ENCODE measurements at regions not wholly inside any gene's neighbourhood (a gene's known extent, or its start where the extent isn't known, plus 50 kb on each side); places are given as distances from the start of the nearest gene placed in this dataset.

- no peak for TF ChIP-seq ZNF761 (CRISPR knock-in tag; conservative IDR thresholded peaks at IDR 0.05)
- no peak for TF ChIP-seq PITX1 (CRISPR knock-in tag; IDR thresholded peaks at IDR 0.05)
- TF ChIP-seq ZC3H13 (CRISPR knock-in tag; IDR thresholded peaks at IDR 0.05): no peak
- TF ChIP-seq ZMAT3 (CRISPR knock-in tag; conservative IDR thresholded peaks at IDR 0.05): no peak
- TF ChIP-seq ZFP90 (CRISPR knock-in tag; IDR thresholded peaks at IDR 0.05; ENCODE audit: borderline replicate concordance): no peak
- no peak for TF ChIP-seq BRF2 (CRISPR knock-in tag; IDR thresholded peaks at IDR 0.05)
These were observed 191.7 kb downstream of the CARTPT start (continued) for GRCh38 chr5:71910741-71911140.

GRCh38 chr5:71912021-71912420 is 192.9 kb downstream of the CARTPT start:
- DNase-seq (ENCODE audit: low spot score) (no peak), FAIRE-seq (no peak), ATAC-seq (no peak)
- no peak overlapping the region for H3K9ac ChIP-seq (ENCODE audit: insufficient read depth, low read depth, low read length)
- ChIA-PET POLR2A (no interaction called here), CTCF (ENCODE audit: low intra/inter-chr PET ratio, low total read pairs) (no interaction called here)
- TF ChIP-seq ZNF7 (CRISPR knock-in tag; IDR thresholded peaks at IDR 0.05): peak; percentile 71
- 0 out of 2 replicates have a peak, but pooled peaks have one; percentile 16 for TF ChIP-seq MAFF (IDR thresholded peaks at IDR 0.05; ENCODE audit: low read depth, low read length)
- no peak for TF ChIP-seq HMG20B (CRISPR knock-in tag; conservative IDR thresholded peaks at IDR 0.05)
- TF ChIP-seq GATA4 (IDR thresholded peaks at IDR 0.05; ENCODE audit: borderline replicate concordance, low read depth): no peak
- no peak for TF ChIP-seq HNRNPL (IDR thresholded peaks at IDR 0.05; ENCODE audit: low read depth, low read length)
- peak; percentile 38 to 56; a peak in 3 of 4 replicates for TF ChIP-seq MAFK (conservative IDR thresholded peaks at IDR 0.05 in 1 of 2, IDR thresholded peaks at IDR 0.05 in 1 of 2; ENCODE audit: low read length in 2 of 2)
- TF ChIP-seq BRD4 (CRISPR knock-in tag; IDR thresholded peaks at IDR 0.05): no peak
- H3K4me2 ChIP-seq (ENCODE audit: low read depth, low read length): no peak overlapping the region
- in situ Hi-C loops (cut with HindIII; ENCODE audit: extremely low pct_ligation_motif_present, low pct_unique_long_range_greater_than_20kb) (no loop called here), intact Hi-C loops (cut with micrococcal nuclease; ENCODE audit: unreplicated experiment) (no loop called here)
- H3K27me3 ChIP-seq (ENCODE audit: control insufficient read depth in 1 of 2, insufficient read depth in 2 of 2, low read length in 2 of 2): no peaks in the 10 kb centered on the region
- H3K27ac ChIP-seq (ENCODE audit: extremely low read length, insufficient read depth, low read length): no peak overlapping the region
- no peaks in the 10 kb centered on the region for H3K9me3 ChIP-seq (ENCODE audit: low read length)
- no peak overlapping the region for H3K4me3 ChIP-seq (replicated peaks in 1 of 3; ENCODE audit: insufficient read depth in 1 of 3, low read depth in 2 of 3, low read length in 3 of 3)
- WGBS (ENCODE audit: low lambda C conversion rate): 0% methylated on average over 1 of the region's 1 CpG
- peaks cover 6% of the 10 kb centered on the region for H3K4me1 ChIP-seq (ENCODE audit: insufficient read depth, low read length)
- H3K36me3 ChIP-seq (replicated peaks in 1 of 2; ENCODE audit: control insufficient read depth in 1 of 2, insufficient read depth in 2 of 2, low read length in 2 of 2): no peaks in the 10 kb centered on the region
- BruUV-seq (replicated peaks): no TSS peak
- H3K79me2 ChIP-seq (ENCODE audit: insufficient read depth, low read length): no peaks in the 10 kb centered on the region
- H4K20me1 ChIP-seq (ENCODE audit: insufficient read depth, low read length): no peaks in the 10 kb centered on the region
- no peak overlapping the region for H2AFZ ChIP-seq (ENCODE audit: low read length)
